Stimulated activated effector memory CD8-positive, alpha-beta T cell treated with anti-CD3 and anti-CD28 coated beads, Interleukin-12 subunit alpha, Interleukin-12 subunit beta, amount 100 ng/mL, for 72 hours (primary cell): ENCODE measurements at regions not wholly inside any gene's neighbourhood (a gene's known extent, or its start where the extent isn't known, plus 50 kb on each side); places are given as distances from the start of the nearest gene placed in this dataset.

ENCODE experiments used
- ATAC-seq: fragments of 150-1000 bp; cut with Tn5 transposase; 2 replicates; pipeline ENCODE4 v1.10.0; 2021
- DNase-seq, 2 donors: peaks; one replicate each; pipeline ENCODE4 v3.0.0; 2021 to 2022; ENCODE audit warnings: low spot score in 2 of 2
- H3K27ac Mint-ChIP-seq: one replicate; pipeline ENCODE4 v1.8.0; 2022; ENCODE audit warnings: mild to moderate bottlenecking, mixed read lengths
- H3K36me3 Mint-ChIP-seq: one replicate; pipeline ENCODE4 v1.8.0; 2022; ENCODE audit warnings: mild to moderate bottlenecking, mixed read lengths
- H3K4me1 Mint-ChIP-seq: one replicate; pipeline ENCODE4 v1.8.0; 2022; ENCODE audit warnings: mixed read lengths
- H3K4me3 Mint-ChIP-seq: one replicate; pipeline ENCODE4 v1.8.0; 2022; ENCODE audit warnings: mild to moderate bottlenecking, mixed read lengths
- H3K9me3 Mint-ChIP-seq: one replicate; pipeline ENCODE4 v1.8.0; 2022; ENCODE audit warnings: mixed read lengths

DNA sequence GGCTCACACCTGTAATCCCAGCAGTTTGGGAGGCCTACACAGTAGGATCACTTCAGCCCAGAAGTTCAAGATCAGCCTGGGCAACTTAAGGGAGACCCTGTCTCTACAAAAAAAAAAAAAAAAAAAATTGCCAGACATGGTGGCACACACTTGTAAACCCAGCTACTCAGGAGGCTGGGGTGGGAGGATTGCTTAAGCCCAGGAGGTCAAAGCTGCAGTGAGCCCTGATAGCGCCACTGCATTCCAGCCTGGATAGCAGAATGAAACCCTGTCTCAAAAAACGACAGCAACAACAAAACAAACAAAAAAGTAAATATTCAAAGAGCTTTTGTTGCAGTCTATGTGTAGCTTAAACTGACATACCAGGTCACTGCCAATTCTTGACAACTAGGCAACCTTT lies 63.1 kb upstream of the TANK start:
- Mint-ChIP-seq H3K27ac (no peak overlapping the region), H3K4me3 (no peak overlapping the region), H3K9me3 (no peaks in the 10 kb centered on the region), H3K4me1 (no peaks in the 10 kb centered on the region), H3K36me3 (no peaks in the 10 kb centered on the region)
- no peak for ATAC-seq
- peak in 1 of 2 donors; percentile 4 for DNase-seq

DNA sequence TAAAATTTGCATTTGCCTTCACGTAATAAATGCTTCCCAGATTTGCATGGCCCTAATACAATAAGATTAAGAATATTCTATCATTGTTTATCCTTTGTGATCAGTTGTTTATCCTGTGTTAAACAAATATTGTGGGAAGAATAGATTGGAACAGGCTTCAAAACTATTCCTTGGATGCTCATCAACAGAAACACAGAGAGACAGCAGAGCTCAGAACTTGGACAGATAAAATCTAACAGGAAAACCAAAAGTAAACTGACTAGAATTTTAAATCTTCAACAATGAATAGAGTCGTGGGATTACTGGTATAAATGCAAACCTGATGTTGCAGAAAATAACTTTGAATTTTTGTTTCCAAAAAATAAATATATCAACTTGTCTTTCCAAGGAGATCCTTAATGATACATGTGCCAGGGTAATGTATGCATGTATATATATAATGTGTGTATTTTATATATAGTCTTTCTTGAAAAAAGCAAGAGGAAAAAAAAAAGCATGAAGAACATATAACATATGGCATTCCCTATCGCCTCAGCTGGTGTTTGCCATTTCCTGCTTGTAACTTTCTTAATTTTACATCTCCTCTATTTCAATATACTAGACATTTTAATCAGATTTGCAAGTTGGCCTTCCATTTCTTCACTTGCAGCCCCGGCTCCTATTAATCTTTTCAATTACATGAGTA lies 59.9 kb upstream of the TANK start:
- DNase-seq (no peak), ATAC-seq (no peak)
- Mint-ChIP-seq H3K4me3 (no peak overlapping the region), H3K27ac (no peak overlapping the region), H3K9me3 (no peaks in the 10 kb centered on the region), H3K36me3 (no peaks in the 10 kb centered on the region), H3K4me1 (peaks cover 6% of the 10 kb centered on the region)

DNA sequence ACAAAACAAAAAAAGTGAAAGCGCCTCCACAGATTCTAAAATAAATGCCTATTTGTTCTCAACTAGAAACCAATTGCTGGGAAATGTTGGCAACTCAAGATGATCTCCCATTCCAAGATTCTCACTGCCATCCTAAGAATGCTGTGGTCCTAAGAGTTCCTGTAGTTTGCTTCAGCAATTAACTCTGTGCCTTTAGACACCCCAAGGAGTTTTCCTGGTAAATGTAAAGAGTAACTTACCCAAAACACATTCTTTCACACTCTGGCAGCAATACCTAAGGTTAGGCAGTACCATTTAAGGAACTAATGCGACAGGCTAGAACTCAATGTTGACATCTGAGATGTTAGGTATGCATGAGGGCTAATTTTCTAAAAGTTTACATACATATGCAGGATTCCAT lies 58.8 kb upstream of the TANK start:
- no peaks in the 10 kb centered on the region for H3K9me3 Mint-ChIP-seq
- no peak for ATAC-seq
- H3K4me3 Mint-ChIP-seq = no peak overlapping the region
- no peak overlapping the region for H3K27ac Mint-ChIP-seq
- peaks cover 6% of the 10 kb centered on the region for H3K4me1 Mint-ChIP-seq
- no peaks in the 10 kb centered on the region for H3K36me3 Mint-ChIP-seq
- no peak for DNase-seq

DNA sequence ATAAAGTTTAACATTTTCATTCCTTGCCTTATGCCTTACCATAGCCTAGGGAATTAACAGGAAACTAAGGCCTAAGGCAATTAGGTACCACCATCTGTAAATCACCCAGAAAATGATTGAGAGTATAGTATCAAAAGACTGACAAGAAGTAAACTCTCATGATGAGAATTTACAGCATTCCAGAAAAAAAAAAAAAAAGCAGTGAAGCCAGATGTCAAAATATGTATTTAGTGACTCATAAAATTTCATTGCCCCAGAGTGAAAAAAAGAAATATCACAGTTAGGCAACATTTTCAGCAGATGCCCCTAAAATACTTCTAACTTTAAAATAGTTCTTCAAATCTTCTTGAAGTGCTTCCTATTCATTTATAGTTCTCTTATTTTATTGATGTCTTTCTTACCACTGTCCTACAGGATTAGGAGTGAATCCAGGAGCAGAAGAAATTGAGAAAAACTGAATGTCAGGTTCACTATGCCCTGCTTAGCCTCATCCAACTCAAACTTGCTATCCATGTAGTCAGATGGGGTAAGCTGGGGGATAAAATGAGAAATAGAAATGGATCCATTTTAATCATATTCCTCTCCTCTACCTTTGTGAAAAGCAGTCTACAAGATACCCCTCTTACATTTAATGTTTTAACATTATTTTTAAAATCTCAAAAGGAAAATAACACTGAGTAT lies 57.3 kb upstream of the TANK start:
- Mint-ChIP-seq H3K36me3 (no peaks in the 10 kb centered on the region), H3K4me1 (peaks cover 6% of the 10 kb centered on the region), H3K27ac (no peak overlapping the region), H3K9me3 (no peaks in the 10 kb centered on the region), H3K4me3 (no peak overlapping the region)
- ATAC-seq = no peak
- no peak for DNase-seq

DNA sequence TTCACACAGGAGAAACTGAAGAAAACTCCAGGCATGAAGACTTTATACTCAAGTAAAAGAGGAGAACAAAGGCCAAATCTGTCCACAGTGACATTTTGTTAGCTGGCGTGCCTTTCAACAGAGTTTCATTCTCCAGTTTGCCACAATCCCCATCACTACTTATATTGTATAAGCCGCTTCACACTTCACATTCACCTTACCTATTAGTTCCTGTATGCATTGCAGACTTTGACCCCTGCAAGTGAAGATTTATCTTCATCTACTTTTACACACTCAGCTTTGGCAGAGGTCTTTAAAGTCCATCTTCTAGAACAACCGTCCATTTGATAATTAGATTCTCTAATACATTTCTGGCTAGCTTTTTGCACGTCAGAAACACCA lies 56.8 kb upstream of the TANK start:
- H3K9me3 Mint-ChIP-seq = no peaks in the 10 kb centered on the region
- no peak overlapping the region for H3K4me3 Mint-ChIP-seq
- H3K4me1 Mint-ChIP-seq = peaks cover 6% of the 10 kb centered on the region
- H3K36me3 Mint-ChIP-seq = no peaks in the 10 kb centered on the region
- peak in 1 of 2 donors; percentile 6 for DNase-seq
- no peak overlapping the region for H3K27ac Mint-ChIP-seq
- no peak for ATAC-seq

DNA sequence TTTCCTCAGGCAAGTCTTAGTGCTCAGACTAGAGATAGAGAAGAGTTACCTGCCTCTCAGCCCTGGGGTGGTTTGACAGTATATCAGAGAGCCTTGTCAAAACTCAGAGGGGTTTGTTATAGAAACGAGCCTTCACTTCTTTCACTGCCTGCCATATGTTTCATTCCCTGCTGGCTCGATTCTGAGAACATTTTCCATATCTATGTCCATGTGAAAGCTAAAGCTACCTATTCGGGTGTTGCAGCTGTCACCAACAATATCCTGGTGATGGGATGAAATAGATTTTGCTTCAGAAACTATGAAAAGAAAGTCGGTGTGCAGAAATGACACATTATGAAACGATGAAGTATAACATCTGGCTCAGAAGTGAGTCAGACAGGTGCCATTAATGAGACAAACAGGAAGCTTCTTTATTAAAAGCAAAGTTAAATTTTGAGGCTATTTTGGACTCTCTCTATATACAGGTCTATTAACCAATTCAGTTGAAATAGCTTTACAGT lies 56.1 kb upstream of the TANK start:
- H3K4me3 Mint-ChIP-seq = peak overlapping the region; percentile 11
- H3K36me3 Mint-ChIP-seq = no peaks in the 10 kb centered on the region
- ATAC-seq (peak; percentile 93), DNase-seq (peak in 1 of 2 donors; percentile 63)
- H3K9me3 Mint-ChIP-seq = no peaks in the 10 kb centered on the region
- no peak overlapping the region for H3K27ac Mint-ChIP-seq
- H3K4me1 Mint-ChIP-seq = peaks cover 6% of the 10 kb centered on the region

DNA sequence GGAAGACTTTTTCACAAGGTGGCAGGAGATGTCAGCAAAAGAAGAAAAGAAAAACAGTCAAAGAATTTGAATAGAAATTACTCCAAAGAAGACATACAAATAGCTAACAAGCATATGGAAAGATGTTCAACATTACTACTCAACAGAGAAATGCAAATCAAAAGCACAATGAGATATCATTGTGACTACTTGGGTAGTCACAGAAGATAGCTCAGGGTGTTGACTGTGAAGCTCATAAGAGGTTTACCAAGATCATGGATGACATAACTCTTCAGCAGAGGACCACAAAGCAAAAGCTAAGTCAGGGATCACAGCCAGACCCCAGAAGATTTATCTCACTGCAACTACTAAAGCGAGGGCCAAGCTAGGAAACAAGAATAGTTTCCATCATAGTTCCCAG lies 53.0 kb upstream of the TANK start:
- peaks cover 6% of the 10 kb centered on the region for H3K4me1 Mint-ChIP-seq
- H3K27ac Mint-ChIP-seq = no peak overlapping the region
- H3K9me3 Mint-ChIP-seq = no peaks in the 10 kb centered on the region
- no peaks in the 10 kb centered on the region for H3K36me3 Mint-ChIP-seq
- ATAC-seq (peak; percentile 84), DNase-seq (no peak)
- no peak overlapping the region for H3K4me3 Mint-ChIP-seq
